ENCODE measurements at regions not wholly inside any gene's neighbourhood (a gene's known extent, or its start where the extent isn't known, plus 50 kb on each side); places are given as distances from the start of the nearest gene placed in this dataset.

- TF ChIP-seq FOXP2 (optimal IDR thresholded peaks at IDR 0.05; ENCODE audit: borderline replicate concordance, extremely low read depth, extremely low read length, insufficient read depth) (no peak), REST (IDR thresholded peaks at IDR 0.05; ENCODE audit: insufficient read depth in 1 of 2, low read depth in 2 of 2, low read length in 2 of 2) (no peak), POLR2AphosphoS5 (IDR thresholded peaks at IDR 0.05; ENCODE audit: low read depth, low read length) (no peak), SIN3A (IDR thresholded peaks at IDR 0.05; ENCODE audit: borderline replicate concordance, insufficient read depth, low read length) (no peak)
Observed at GRCh38 chr6:44008821-44009370, 118.4 kb downstream of the MRPL14 start.

Measured in PFSK-1 (cell line).